Panc1 (cell line): ENCODE measurements at regions not wholly inside any gene's neighbourhood (a gene's known extent, or its start where the extent isn't known, plus 50 kb on each side); places are given as distances from the start of the nearest gene placed in this dataset.

Experiments
- ATAC-seq: fragments of 200-7000 bp; cut with Tn5 transposase; 2 replicates; pipeline ENCODE4 v1.9.1; 2020; ENCODE audit warnings: mild to moderate bottlenecking, moderate library complexity
- BruUV-seq: library from RNA; stranded (reverse); fragments of 400-500 nt; replicated peaks from 2 replicates; lab custom pipeline; 2021; lab: Mats Ljungman, UMichigan
- CTCF ChIA-PET: fragments of 300-600 bp; sonication (Branson Sonifier 250); formaldehyde crosslinking; loops from one replicate; lab custom pipeline; 2022; ENCODE audit warnings: antibody characterized with exemption; lab: Charles Lee
- POLR2A ChIA-PET: fragments of 300-600 bp; sonication (Branson Sonifier 250); formaldehyde crosslinking; loops from one replicate; lab custom pipeline; 2022; ENCODE audit warnings: antibody characterized with exemption; lab: Charles Lee
- DNase-seq: peaks from one replicate; pipeline ENCODE4 v3.0.0-alpha.2; 2010; ENCODE audit warnings: low read depth, low spot score
- H3K27ac ChIP-seq: 2 replicates; pipeline ENCODE4 v1.5.1; 2011; ENCODE audit warnings: mild to moderate bottlenecking, low read length, inconsistent platforms
- H3K27me3 ChIP-seq: fragments of 200-500 bp; sonication (Bioruptor generic); 2 replicates; pipeline ENCODE4 v1.6.0; 2014; ENCODE audit warnings: low read length, inconsistent platforms; ENCODE audit not compliant: control insufficient read depth, insufficient read depth
- H3K36me3 ChIP-seq: fragments of 200-500 bp; sonication (Bioruptor generic); 2 replicates; pipeline ENCODE4 v1.5.1; 2014; ENCODE audit warnings: inconsistent platforms, mild to moderate bottlenecking, low read length, moderate library complexity; ENCODE audit not compliant: control insufficient read depth, insufficient read depth
- H3K4me1 ChIP-seq: 2 replicates; pipeline ENCODE4 v1.5.1; 2011; ENCODE audit warnings: inconsistent platforms, mild to moderate bottlenecking, low read length, moderate library complexity; ENCODE audit not compliant: control insufficient read depth, insufficient read depth
- H3K4me3 ChIP-seq, 2 experiments: 2 replicates each; pipeline ENCODE4 v1.5.1; 2011 to 2012; ENCODE audit warnings: low read depth in 2 of 2, low read length in 2 of 2, mild to moderate bottlenecking in 2 of 2, inconsistent platforms in 1 of 2, moderate library complexity in 1 of 2
- H3K9me3 ChIP-seq: fragments of 200-500 bp; sonication (Bioruptor generic); 2 replicates; pipeline ENCODE4 v1.5.1; 2014; ENCODE audit warnings: low read depth, mild to moderate bottlenecking, inconsistent platforms, low read length, moderate library complexity; ENCODE audit not compliant: control insufficient read depth, insufficient read depth
- POLR2AphosphoS5 ChIP-seq: IDR thresholded peaks from 2 replicates; pipeline ENCODE4 v1.6.1; 2012; ENCODE audit warnings: mild to moderate bottlenecking, low read depth, low read length, moderate library complexity
- REST ChIP-seq, 2 experiments: IDR thresholded peaks; 2 replicates each; pipeline ENCODE4 v1.6.1; 2011 to 2012; ENCODE audit warnings: low read depth in 2 of 2, control low read depth in 1 of 2, low read length in 1 of 2, mild to moderate bottlenecking in 1 of 2, moderate library complexity in 1 of 2; ENCODE audit not compliant: insufficient read depth in 1 of 2
- SIN3A ChIP-seq: IDR thresholded peaks from 2 replicates; pipeline ENCODE4 v1.6.1; 2012; ENCODE audit warnings: low read depth, mild to moderate bottlenecking, low read length, moderate library complexity, borderline replicate concordance; ENCODE audit not compliant: insufficient read depth
- TCF7L2 ChIP-seq: IDR thresholded peaks from 2 replicates; pipeline ENCODE4 v1.6.1; 2011; ENCODE audit warnings: mild to moderate bottlenecking, low read depth, low read length, inconsistent platforms
- in situ Hi-C: cut with HindIII; loops from 2 replicates; pipeline ENCODE4 v1.10.0; 2016; ENCODE audit warnings: low sequenced_read_pairs, low pct_unique_long_range_greater_than_20kb
- intact Hi-C: fragments of 100-400 bp; cut with micrococcal nuclease; formaldehyde crosslinking; loops from one replicate; pipeline ENCODE4 v1.10.0; 2022; ENCODE audit not compliant: unreplicated experiment
- TF ChIP-seq, protein P1 (sequence below): fragments of 450-650 bp; IDR thresholded peaks from 2 replicates; pipeline ENCODE4 v1.5.1; 2017; ENCODE audit warnings: mild to moderate bottlenecking

- ChIA-PET POLR2A (no interaction called here), CTCF (no interaction called here)
- Histone ChIP-seq H3K27ac (no peak overlapping the region), H3K9me3 (no peaks in the 10 kb centered on the region), H3K4me3 (no peak overlapping the region), H3K27me3 (no peaks in the 10 kb centered on the region), H3K36me3 (no peaks in the 10 kb centered on the region), H3K4me1 (no peaks in the 10 kb centered on the region)
- BruUV-seq: no TSS peak
- intact Hi-C loops: no loop called here
- in situ Hi-C loops: no loop called here
- DNase-seq (no peak), ATAC-seq (no peak)
- TF ChIP-seq TCF7L2: no peak
- no peak for TF ChIP-seq SIN3A
Observed at GRCh38 chr4:114538012-114538617, 60.5 kb upstream of the UGT8 start.

DNA sequence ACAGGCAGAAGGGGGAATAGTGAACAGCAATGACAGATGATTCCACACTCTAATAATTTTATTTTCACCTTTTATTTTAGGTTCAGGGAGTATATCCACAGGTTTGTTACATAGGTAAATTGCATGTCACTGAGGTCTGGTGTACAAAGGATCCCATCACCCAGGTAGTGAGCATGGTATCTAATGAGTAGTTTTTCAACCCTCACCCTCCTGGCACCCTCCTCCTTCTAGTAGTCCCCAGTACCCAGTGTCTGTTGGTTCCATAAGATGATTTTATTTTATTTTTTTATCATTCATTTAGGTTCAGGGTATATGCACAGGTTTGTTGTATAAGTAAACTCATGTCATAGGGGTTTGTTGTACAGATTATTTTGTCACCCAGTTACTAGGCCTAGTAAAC lies 58.6 kb upstream of the UGT8 start:
- ChIA-PET CTCF (no interaction called here), POLR2A (no interaction called here)
- intact Hi-C loops (no loop called here), in situ Hi-C loops (no loop called here)
- TF ChIP-seq SIN3A: no peak
- TF ChIP-seq, protein P1, sequence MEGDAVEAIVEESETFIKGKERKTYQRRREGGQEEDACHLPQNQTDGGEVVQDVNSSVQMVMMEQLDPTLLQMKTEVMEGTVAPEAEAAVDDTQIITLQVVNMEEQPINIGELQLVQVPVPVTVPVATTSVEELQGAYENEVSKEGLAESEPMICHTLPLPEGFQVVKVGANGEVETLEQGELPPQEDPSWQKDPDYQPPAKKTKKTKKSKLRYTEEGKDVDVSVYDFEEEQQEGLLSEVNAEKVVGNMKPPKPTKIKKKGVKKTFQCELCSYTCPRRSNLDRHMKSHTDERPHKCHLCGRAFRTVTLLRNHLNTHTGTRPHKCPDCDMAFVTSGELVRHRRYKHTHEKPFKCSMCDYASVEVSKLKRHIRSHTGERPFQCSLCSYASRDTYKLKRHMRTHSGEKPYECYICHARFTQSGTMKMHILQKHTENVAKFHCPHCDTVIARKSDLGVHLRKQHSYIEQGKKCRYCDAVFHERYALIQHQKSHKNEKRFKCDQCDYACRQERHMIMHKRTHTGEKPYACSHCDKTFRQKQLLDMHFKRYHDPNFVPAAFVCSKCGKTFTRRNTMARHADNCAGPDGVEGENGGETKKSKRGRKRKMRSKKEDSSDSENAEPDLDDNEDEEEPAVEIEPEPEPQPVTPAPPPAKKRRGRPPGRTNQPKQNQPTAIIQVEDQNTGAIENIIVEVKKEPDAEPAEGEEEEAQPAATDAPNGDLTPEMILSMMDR: no peak
- no peak for TF ChIP-seq REST (IDR thresholded peaks at IDR 0.05; ENCODE audit: insufficient read depth in 1 of 2, low read depth in 2 of 2, low read length in 1 of 2)
- no peak for TF ChIP-seq TCF7L2
- TF ChIP-seq POLR2AphosphoS5: no peak
- Histone ChIP-seq H3K4me1 (no peaks in the 10 kb centered on the region), H3K4me3 (no peak overlapping the region), H3K27ac (no peak overlapping the region), H3K27me3 (no peaks in the 10 kb centered on the region), H3K9me3 (no peaks in the 10 kb centered on the region), H3K36me3 (no peaks in the 10 kb centered on the region)
- ATAC-seq (no peak), DNase-seq (no peak)
- no TSS peak for BruUV-seq

GRCh38 chr4:114547340-114548134 lies 51.1 kb upstream of the UGT8 start:
- no TSS peak for BruUV-seq
- H3K27ac ChIP-seq: no peak overlapping the region
- no peaks in the 10 kb centered on the region for H3K9me3 ChIP-seq
- H3K4me3 ChIP-seq: no peak overlapping the region
- TF ChIP-seq SIN3A: no peak
- TF ChIP-seq, protein P1: no peak
- no peak for TF ChIP-seq POLR2AphosphoS5
- no peak for TF ChIP-seq REST (IDR thresholded peaks at IDR 0.05; ENCODE audit: insufficient read depth in 1 of 2, low read depth in 2 of 2, low read length in 1 of 2)
- no peak for TF ChIP-seq TCF7L2
- no peaks in the 10 kb centered on the region for H3K27me3 ChIP-seq
- POLR2A ChIA-PET: no interaction called here
- in situ Hi-C loops: no loop called here
- H3K36me3 ChIP-seq: no peaks in the 10 kb centered on the region
- CTCF ChIA-PET: no interaction called here
- intact Hi-C loops: no loop called here
- DNase-seq (no peak), ATAC-seq (no peak)
- no peaks in the 10 kb centered on the region for H3K4me1 ChIP-seq
